ENCODE measurements at regions not wholly inside any gene's neighbourhood (a gene's known extent, or its start where the extent isn't known, plus 50 kb on each side); places are given as distances from the start of the nearest gene placed in this dataset.

DNA sequence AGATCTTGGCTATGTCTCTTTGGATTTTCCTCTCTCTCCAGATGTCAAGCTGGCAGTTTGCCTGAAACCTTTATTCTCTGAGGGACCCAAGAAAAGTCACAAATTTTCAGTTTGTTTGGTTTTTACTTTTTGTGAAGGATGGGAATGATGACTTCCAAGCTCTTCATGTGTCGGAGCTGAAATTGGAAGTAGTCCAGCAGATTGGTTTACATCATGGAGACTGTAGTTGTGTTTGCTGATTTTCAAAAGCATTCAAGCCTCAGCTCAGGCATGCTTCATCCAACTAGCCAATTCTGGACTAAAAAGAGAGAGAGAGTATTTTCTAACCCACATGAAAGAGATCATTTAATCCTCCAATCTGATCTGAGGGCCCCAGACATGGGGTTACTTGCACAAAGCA is 326.2 kb upstream of the AUTS2 start:
- H3K4me3 ChIP-seq (ENCODE audit: control insufficient read depth, low read depth, low read length), result no peak overlapping the region
- no peak for DNase-seq (ENCODE audit: low read depth)
- TF ChIP-seq, protein P1, sequence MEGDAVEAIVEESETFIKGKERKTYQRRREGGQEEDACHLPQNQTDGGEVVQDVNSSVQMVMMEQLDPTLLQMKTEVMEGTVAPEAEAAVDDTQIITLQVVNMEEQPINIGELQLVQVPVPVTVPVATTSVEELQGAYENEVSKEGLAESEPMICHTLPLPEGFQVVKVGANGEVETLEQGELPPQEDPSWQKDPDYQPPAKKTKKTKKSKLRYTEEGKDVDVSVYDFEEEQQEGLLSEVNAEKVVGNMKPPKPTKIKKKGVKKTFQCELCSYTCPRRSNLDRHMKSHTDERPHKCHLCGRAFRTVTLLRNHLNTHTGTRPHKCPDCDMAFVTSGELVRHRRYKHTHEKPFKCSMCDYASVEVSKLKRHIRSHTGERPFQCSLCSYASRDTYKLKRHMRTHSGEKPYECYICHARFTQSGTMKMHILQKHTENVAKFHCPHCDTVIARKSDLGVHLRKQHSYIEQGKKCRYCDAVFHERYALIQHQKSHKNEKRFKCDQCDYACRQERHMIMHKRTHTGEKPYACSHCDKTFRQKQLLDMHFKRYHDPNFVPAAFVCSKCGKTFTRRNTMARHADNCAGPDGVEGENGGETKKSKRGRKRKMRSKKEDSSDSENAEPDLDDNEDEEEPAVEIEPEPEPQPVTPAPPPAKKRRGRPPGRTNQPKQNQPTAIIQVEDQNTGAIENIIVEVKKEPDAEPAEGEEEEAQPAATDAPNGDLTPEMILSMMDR (IDR thresholded peaks at IDR 0.05; ENCODE audit: control insufficient read depth, insufficient read depth, low read depth, low read length, missing control alignments), result no peak

DNA sequence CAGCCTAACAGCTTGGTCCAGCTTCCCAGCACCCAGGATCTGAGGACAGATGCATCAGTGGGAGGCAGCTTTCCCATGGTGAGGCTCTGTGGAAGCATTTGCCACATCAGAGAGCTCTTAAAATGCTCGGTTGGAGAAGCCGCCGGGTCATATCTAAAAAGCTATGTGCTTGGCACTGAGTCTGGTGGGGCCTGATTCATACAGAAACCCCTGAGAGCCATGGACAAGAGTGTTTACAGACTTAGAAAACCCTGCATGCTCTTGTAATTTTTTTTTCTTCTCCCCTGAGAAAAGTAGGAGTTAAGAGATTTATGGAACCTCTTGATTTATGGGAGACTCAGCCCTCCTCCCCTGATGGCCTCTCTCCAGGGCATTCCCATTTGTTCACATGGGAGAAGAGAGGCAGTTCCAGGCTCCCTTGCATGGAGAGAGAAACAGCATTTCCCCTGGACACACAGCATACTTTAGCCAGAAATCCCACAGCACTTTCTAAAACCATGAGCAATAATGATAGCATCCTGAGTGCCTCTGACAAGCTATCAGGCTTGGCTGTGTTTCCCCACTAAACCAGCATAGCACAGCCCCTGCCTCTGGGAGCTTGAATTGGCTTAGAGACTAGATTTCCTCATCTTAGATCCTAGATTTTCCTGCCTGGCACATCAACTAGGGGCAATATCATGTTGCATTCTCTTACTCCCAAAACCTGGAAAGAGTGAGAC is 322.1 kb upstream of the AUTS2 start:
- DNase-seq (ENCODE audit: low read depth), result no peak
- no peak overlapping the region for H3K4me3 ChIP-seq (ENCODE audit: control insufficient read depth, low read depth, low read length)
- TF ChIP-seq, protein P1 (IDR thresholded peaks at IDR 0.05; ENCODE audit: control insufficient read depth, insufficient read depth, low read depth, low read length, missing control alignments), result no peak

- DNase-seq (ENCODE audit: low read depth), result no peak
- TF ChIP-seq, protein P1 (IDR thresholded peaks at IDR 0.05; ENCODE audit: control insufficient read depth, insufficient read depth, low read depth, low read length, missing control alignments), result no peak
- no peak overlapping the region for H3K4me3 ChIP-seq (ENCODE audit: control insufficient read depth, low read depth, low read length)
These were observed 320.9 kb upstream of the AUTS2 start for GRCh38 chr7:69277366-69277765.

DNA sequence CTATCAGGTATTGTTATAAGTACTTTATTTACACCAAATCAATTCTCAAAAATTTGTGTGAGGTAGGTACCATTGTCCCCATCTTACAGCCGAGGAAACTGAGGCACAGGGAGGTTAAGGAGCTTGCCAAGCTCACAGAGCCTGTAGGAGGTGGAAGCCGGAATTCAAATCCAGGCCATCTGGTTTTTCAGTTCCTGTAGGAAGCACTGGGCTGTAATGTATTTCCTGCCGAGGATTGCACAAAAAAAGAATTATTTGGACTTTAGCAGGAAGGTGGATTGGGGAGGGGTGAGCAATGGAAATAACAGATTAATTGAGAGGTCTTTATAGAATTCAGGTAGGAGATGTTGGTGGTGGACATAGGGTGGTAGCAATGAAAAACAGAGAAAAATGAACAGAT is 315.3 kb upstream of the AUTS2 start:
- H3K4me3 ChIP-seq (ENCODE audit: control insufficient read depth, low read depth, low read length), result no peak overlapping the region
- no peak for DNase-seq (ENCODE audit: low read depth)
- TF ChIP-seq, protein P1 (IDR thresholded peaks at IDR 0.05; ENCODE audit: control insufficient read depth, insufficient read depth, low read depth, low read length, missing control alignments), result no peak

DNA sequence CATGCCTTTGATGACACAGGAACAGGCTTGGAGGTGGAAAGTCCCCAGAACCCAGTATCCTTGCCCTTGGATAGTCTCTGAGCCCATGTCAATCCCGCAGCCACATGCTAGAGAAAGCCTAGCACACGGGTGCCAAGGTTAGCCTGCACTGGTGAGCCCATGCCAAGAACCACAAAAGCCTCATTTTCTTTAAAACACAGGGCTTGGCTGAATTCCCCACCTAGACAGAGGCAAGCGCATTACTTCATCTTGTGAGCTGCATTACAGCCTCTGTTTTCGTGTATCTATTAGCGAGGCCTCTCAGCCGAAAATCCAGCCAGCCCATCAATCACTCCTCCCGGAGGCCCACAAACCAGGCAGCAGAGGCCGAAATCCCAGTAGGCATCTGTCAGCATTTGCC is 314.9 kb upstream of the AUTS2 start:
- H3K4me3 ChIP-seq (ENCODE audit: control insufficient read depth, low read depth, low read length), result no peak overlapping the region
- DNase-seq (ENCODE audit: low read depth), result no peak
- TF ChIP-seq, protein P1 (IDR thresholded peaks at IDR 0.05; ENCODE audit: control insufficient read depth, insufficient read depth, low read depth, low read length, missing control alignments), result no peak

DNA sequence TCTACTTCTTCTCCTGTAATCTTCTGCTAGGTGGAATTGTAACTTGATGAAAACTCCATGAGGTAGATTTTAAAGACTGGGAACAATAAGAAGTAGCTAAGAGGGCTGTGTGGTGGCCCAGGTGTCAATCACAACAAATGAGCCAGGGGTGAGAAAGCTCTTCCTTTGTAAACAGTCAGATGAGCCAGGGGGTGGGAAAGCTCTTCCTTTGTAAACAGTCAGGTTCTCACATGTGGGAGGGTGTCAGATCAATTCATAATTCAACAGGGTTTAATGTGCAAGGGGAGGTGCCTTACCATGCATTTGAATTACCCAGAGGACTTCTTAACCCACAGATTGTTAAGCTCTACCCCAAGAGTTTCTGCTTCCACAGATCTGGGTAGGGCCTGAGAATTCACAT is 312.4 kb upstream of the AUTS2 start:
- H3K4me3 ChIP-seq (ENCODE audit: control insufficient read depth, low read depth, low read length), result no peak overlapping the region
- no peak for DNase-seq (ENCODE audit: low read depth)
- TF ChIP-seq, protein P1 (IDR thresholded peaks at IDR 0.05; ENCODE audit: control insufficient read depth, insufficient read depth, low read depth, low read length, missing control alignments), result no peak
